Gastroesophageal sphincter (tissue), 3 donors: ENCODE measurements at regions not wholly inside any gene's neighbourhood (a gene's known extent, or its start where the extent isn't known, plus 50 kb on each side); places are given as distances from the start of the nearest gene placed in this dataset.

ENCODE experiments used
- CTCF ChIP-seq, 4 experiments: fragments of 200-600 bp in 2 of 4; fragments of 450-650 bp in 2 of 4; sonication (generic) in 1 of 4; IDR thresholded peaks; one replicate each; pipeline ENCODE4 v1.5.1; 2017 to 2019; ENCODE audit warnings: antibody characterized with exemption in 4 of 4, mild to moderate bottlenecking in 2 of 4, moderate library complexity in 2 of 4
- EP300 ChIP-seq: sonication (generic); formaldehyde crosslinking; IDR thresholded peaks from one replicate; pipeline ENCODE4 v1.6.1; 2017; ENCODE audit warnings: antibody characterized with exemption, mild to moderate bottlenecking
- POLR2A ChIP-seq, 2 donors: fragments of 450-650 bp; IDR thresholded peaks; one replicate each; pipeline ENCODE4 v1.6.1; 2017; ENCODE audit warnings: antibody characterized with exemption in 2 of 2, mild to moderate bottlenecking in 2 of 2, moderate library complexity in 1 of 2
- POLR2AphosphoS5 ChIP-seq: sonication (generic); formaldehyde crosslinking; IDR thresholded peaks from one replicate; pipeline ENCODE4 v1.6.1; 2017; ENCODE audit warnings: antibody characterized with exemption

GRCh38 chr1:177384461-177384860, 213.7 kb downstream of the BRINP2 start:
- TF ChIP-seq POLR2AphosphoS5 (no peak), CTCF (IDR thresholded peaks at IDR 0.05) (no peak), POLR2A (IDR thresholded peaks at IDR 0.05) (no peak), EP300 (no peak)
